ENCODE measurements at regions not wholly inside any gene's neighbourhood (a gene's known extent, or its start where the extent isn't known, plus 50 kb on each side); places are given as distances from the start of the nearest gene placed in this dataset.

- intact Hi-C loops (cut with DNase I) = no loop called here
- DNase-seq (ENCODE audit: extremely low spot score in 2 of 2) = no peak
- TF ChIP-seq CTCF (IDR thresholded peaks at IDR 0.05) (no peak), POLR2AphosphoS5 (IDR thresholded peaks at IDR 0.05; ENCODE audit: insufficient read depth in 1 of 2, low read depth in 1 of 2) (no peak), POLR2A (IDR thresholded peaks at IDR 0.05) (no peak)
- Histone ChIP-seq H3K27me3 (no peaks in the 10 kb centered on the region), H3K9me3 (no peaks in the 10 kb centered on the region), H3K36me3 (no peaks in the 10 kb centered on the region), H3K4me3 (no peak overlapping the region), H3K27ac (no peak overlapping the region), H3K4me1 (no peaks in the 10 kb centered on the region)
These were observed 138.9 kb upstream of the STX18 start for GRCh38 chr4:4680758-4681157.

- intact Hi-C loops (cut with DNase I) = no loop called here
- no peak for DNase-seq (ENCODE audit: extremely low spot score in 2 of 2)
- Histone ChIP-seq H3K4me1 (no peaks in the 10 kb centered on the region), H3K27ac (no peak overlapping the region), H3K27me3 (no peaks in the 10 kb centered on the region), H3K4me3 (no peak overlapping the region), H3K36me3 (no peaks in the 10 kb centered on the region), H3K9me3 (no peaks in the 10 kb centered on the region)
- TF ChIP-seq CTCF (IDR thresholded peaks at IDR 0.05) (no peak), POLR2A (IDR thresholded peaks at IDR 0.05) (no peak), POLR2AphosphoS5 (IDR thresholded peaks at IDR 0.05; ENCODE audit: insufficient read depth in 1 of 2, low read depth in 1 of 2) (no peak)
These were observed 138.4 kb upstream of the STX18 start for GRCh38 chr4:4680243-4680642.

GRCh38 chr4:4677556-4678522 is 136.0 kb upstream of the STX18 start:
- H3K27me3 ChIP-seq = no peaks in the 10 kb centered on the region
- TF ChIP-seq POLR2AphosphoS5 (IDR thresholded peaks at IDR 0.05; ENCODE audit: insufficient read depth in 1 of 2, low read depth in 1 of 2) (no peak), POLR2A (IDR thresholded peaks at IDR 0.05) (no peak), CTCF (IDR thresholded peaks at IDR 0.05) (peak in 2 of 3 experiments; percentile 26 to 65)
- H3K4me3 ChIP-seq = peak overlapping the region in 1 of 2 donors; percentile 12
- H3K4me1 ChIP-seq = no peaks in the 10 kb centered on the region
- H3K27ac ChIP-seq = peak overlapping the region; percentile 31
- peak in 1 of 2 donors; percentile 93 for DNase-seq (ENCODE audit: extremely low spot score in 2 of 2)
- H3K36me3 ChIP-seq = no peaks in the 10 kb centered on the region
- no peaks in the 10 kb centered on the region for H3K9me3 ChIP-seq
- intact Hi-C loops (cut with DNase I) = no loop called here

- TF ChIP-seq CTCF (IDR thresholded peaks at IDR 0.05) (no peak), POLR2AphosphoS5 (IDR thresholded peaks at IDR 0.05; ENCODE audit: insufficient read depth in 1 of 2, low read depth in 1 of 2) (no peak), POLR2A (IDR thresholded peaks at IDR 0.05) (no peak)
- DNase-seq (ENCODE audit: extremely low spot score in 2 of 2) = no peak
- intact Hi-C loops (cut with DNase I) = no loop called here
These were observed 133.8 kb upstream of the STX18 start for GRCh38 chr4:4675641-4676040.

GRCh38 chr4:4675051-4675581 is 133.3 kb upstream of the STX18 start:
- TF ChIP-seq POLR2A (IDR thresholded peaks at IDR 0.05) (no peak), CTCF (IDR thresholded peaks at IDR 0.05) (no peak), POLR2AphosphoS5 (IDR thresholded peaks at IDR 0.05; ENCODE audit: insufficient read depth in 1 of 2, low read depth in 1 of 2) (no peak)
- H3K27ac ChIP-seq = no peak overlapping the region
- DNase-seq (ENCODE audit: extremely low spot score in 2 of 2) = no peak

More at GRCh38 chr4:4675641-4676040, 133.8 kb upstream of the STX18 start:
- H3K4me1 ChIP-seq = no peaks in the 10 kb centered on the region
- H3K36me3 ChIP-seq = no peaks in the 10 kb centered on the region
- no peaks in the 10 kb centered on the region for H3K27me3 ChIP-seq
- H3K4me3 ChIP-seq = no peak overlapping the region
- no peaks in the 10 kb centered on the region for H3K9me3 ChIP-seq
- H3K27ac ChIP-seq = no peak overlapping the region

More at GRCh38 chr4:4675051-4675581, 133.3 kb upstream of the STX18 start:
- Histone ChIP-seq H3K4me3 (no peak overlapping the region), H3K36me3 (no peaks in the 10 kb centered on the region), H3K4me1 (no peaks in the 10 kb centered on the region), H3K27me3 (no peaks in the 10 kb centered on the region), H3K9me3 (no peaks in the 10 kb centered on the region)
- intact Hi-C loops (cut with DNase I) = no loop called here

Data from vagina (tissue), 2 donors.